H1 (cell line): ENCODE measurements at regions not wholly inside any gene's neighbourhood (a gene's known extent, or its start where the extent isn't known, plus 50 kb on each side); places are given as distances from the start of the nearest gene placed in this dataset.

Source experiments
- CTCF ChIA-PET: fragments of 300-600 bp; sonication (Branson Sonifier 250); formaldehyde crosslinking; loops from one replicate; lab custom pipeline; 2021; ENCODE audit not compliant: partially characterized antibody; lab: Charles Lee
- POLR2A ChIA-PET: fragments of 300-600 bp; sonication (Branson Sonifier 250); formaldehyde crosslinking; loops from one replicate; lab custom pipeline; 2021; ENCODE audit warnings: inconsistent platforms; ENCODE audit not compliant: partially characterized antibody; lab: Charles Lee
- DNase-seq, 2 experiments: peaks; one replicate each; pipeline versions ENCODE4 v3.0.0 to v3.0.0-alpha.2; 2010 to 2022; ENCODE audit warnings: low spot score in 2 of 2, low read depth in 1 of 2, mixed read lengths in 1 of 2
- FAIRE-seq: peaks from 2 replicates; lab custom pipeline; 2011; peaks lifted over from hg19 to GRCh38; lab: Jason Lieb, UNC
- H2AFZ ChIP-seq: 2 replicates; pipeline ENCODE4 v1.8.1; 2012; ENCODE audit warnings: low read length, inconsistent platforms
- H2AK5ac ChIP-seq: 2 replicates; pipeline ENCODE4 v1.6.1; 2013; ENCODE audit warnings: low read depth, low read length
- H2BK120ac ChIP-seq: replicated peaks from 2 replicates; pipeline ENCODE3; 2013; ENCODE audit warnings: low read depth, low read length, inconsistent platforms
- H2BK12ac ChIP-seq: 2 replicates; pipeline ENCODE4 v1.6.1; 2013; ENCODE audit warnings: low read depth, low read length
- H2BK15ac ChIP-seq: 2 replicates; pipeline ENCODE4 v1.6.1; 2013; ENCODE audit warnings: low read length
- H2BK20ac ChIP-seq: 2 replicates; pipeline ENCODE4 v1.6.1; 2013; ENCODE audit warnings: low read length
- H2BK5ac ChIP-seq: 2 replicates; pipeline ENCODE4 v1.6.1; 2013; ENCODE audit warnings: low read depth, low read length
- H3K14ac ChIP-seq: 2 replicates; pipeline ENCODE4 v1.6.1; 2013; ENCODE audit warnings: inconsistent platforms; ENCODE audit not compliant: insufficient read length
- H3K18ac ChIP-seq: 2 replicates; pipeline ENCODE4 v1.6.1; 2013; ENCODE audit warnings: low read length; ENCODE audit errors: extremely low read depth
- H3K23ac ChIP-seq: 2 replicates; pipeline ENCODE4 v1.6.1; 2013; ENCODE audit warnings: inconsistent platforms; ENCODE audit not compliant: insufficient read length
- H3K23me2 ChIP-seq: 2 replicates; pipeline ENCODE4 v1.6.1; 2013; ENCODE audit warnings: low read depth, low read length
- H3K27ac ChIP-seq: 2 replicates; pipeline ENCODE4 v1.6.1; 2011; ENCODE audit warnings: low read depth, low read length, inconsistent platforms
- H3K27me3 ChIP-seq, 4 experiments: replicated peaks in 1 of 4; 1 replicate in 1 of 4; 2 replicates in 3 of 4; pipeline versions ENCODE4 v1.6.1 to v1.8.1; 2011 to 2013; ENCODE audit warnings: low read length in 3 of 4, mild to moderate bottlenecking in 3 of 4, inconsistent platforms in 2 of 4, mixed read lengths in 2 of 4, moderate library complexity in 1 of 4; ENCODE audit not compliant: control insufficient read depth in 3 of 4, insufficient read depth in 3 of 4; ENCODE audit errors: extremely low read depth in 1 of 4
- H3K36me3 ChIP-seq, 4 experiments: 2 replicates each; pipeline versions ENCODE4 v1.6.1 to v1.8.1; 2011 to 2013; ENCODE audit warnings: mild to moderate bottlenecking in 4 of 4, low read length in 3 of 4, moderate library complexity in 2 of 4, control low read depth in 1 of 4, inconsistent platforms in 1 of 4; ENCODE audit not compliant: insufficient read depth in 4 of 4, control insufficient read depth in 2 of 4
- H3K4ac ChIP-seq: replicated peaks from 2 replicates; pipeline ENCODE3; 2013; ENCODE audit warnings: low read length, low read depth, mixed read lengths, inconsistent platforms; ENCODE audit not compliant: insufficient read length
- H3K4me1 ChIP-seq, 4 experiments: replicated peaks in 1 of 4; 1 replicate in 1 of 4; 2 replicates in 3 of 4; pipeline versions ENCODE4 v1.6.1 to v1.8.1; 2011 to 2013; ENCODE audit warnings: low read length in 3 of 4, inconsistent platforms in 2 of 4, mixed read lengths in 1 of 4; ENCODE audit not compliant: insufficient read depth in 4 of 4, control insufficient read depth in 3 of 4
- H3K4me2 ChIP-seq, 2 experiments: 2 replicates each; pipeline versions ENCODE4 v1.6.1 to v1.8.1; 2011 to 2013; ENCODE audit warnings: low read depth in 2 of 2, low read length in 2 of 2, control low read depth in 1 of 2, inconsistent platforms in 1 of 2, mild to moderate bottlenecking in 1 of 2; ENCODE audit not compliant: insufficient read depth in 1 of 2
- H3K4me3 ChIP-seq, 4 experiments: fragments of 200-600, 300-600 bp in 1 of 4; sonication (generic), shearing (Covaris generic), sonication (Bioruptor Twin) in 1 of 4; 2 replicates each; pipeline versions ENCODE4 v1.5.1 to v1.8.1; 2011 to 2016; ENCODE audit warnings: low read length in 4 of 4, low read depth in 3 of 4, control low read depth in 2 of 4, inconsistent platforms in 2 of 4, mild to moderate bottlenecking in 2 of 4, mixed read lengths in 1 of 4, moderate library complexity in 1 of 4; ENCODE audit not compliant: insufficient read depth in 2 of 4; ENCODE audit errors: extremely low read depth in 1 of 4
- H3K56ac ChIP-seq: replicated peaks from 2 replicates; pipeline ENCODE3; 2013; ENCODE audit warnings: low read depth, mild to moderate bottlenecking, mixed read lengths, low read length, inconsistent platforms; ENCODE audit not compliant: insufficient read length
- H3K79me1 ChIP-seq: 2 replicates; pipeline ENCODE4 v1.6.1; 2013; ENCODE audit warnings: low read depth, low read length, control low read depth
- H3K79me2 ChIP-seq, 2 experiments: 2 replicates each; pipeline versions ENCODE4 v1.6.1 to v1.8.1; 2012 to 2013; ENCODE audit warnings: low read length in 2 of 2, mild to moderate bottlenecking in 2 of 2, inconsistent platforms in 1 of 2; ENCODE audit not compliant: insufficient read depth in 2 of 2, control insufficient read depth in 1 of 2
- H3K9ac ChIP-seq, 4 experiments: replicated peaks in 1 of 4; 1 replicate in 1 of 4; 2 replicates in 3 of 4; pipeline versions ENCODE4 v1.6.1 to v1.8.1; 2011 to 2013; ENCODE audit warnings: low read depth in 3 of 4, low read length in 3 of 4, control low read depth in 2 of 4, mild to moderate bottlenecking in 2 of 4, moderate library complexity in 2 of 4, inconsistent platforms in 1 of 4; ENCODE audit errors: extremely low read depth in 1 of 4
- H3K9me3 ChIP-seq, 2 experiments: 2 replicates each; pipeline versions ENCODE4 v1.6.1 to v1.8.1; 2012 to 2013; ENCODE audit warnings: mild to moderate bottlenecking in 2 of 2, moderate library complexity in 2 of 2, control low read depth in 1 of 2, inconsistent platforms in 1 of 2, low read depth in 1 of 2, low read length in 1 of 2, mixed read lengths in 1 of 2; ENCODE audit not compliant: insufficient read depth in 2 of 2
- H4K20me1 ChIP-seq, 2 experiments: replicated peaks in 1 of 2; 2 replicates each; pipeline versions ENCODE3 to v1.8.1; 2011 to 2013; ENCODE audit warnings: inconsistent platforms in 2 of 2, low read length in 2 of 2, mild to moderate bottlenecking in 1 of 2; ENCODE audit not compliant: insufficient read depth in 2 of 2, control insufficient read depth in 1 of 2
- H4K5ac ChIP-seq: 2 replicates; pipeline ENCODE4 v1.6.1; 2013; ENCODE audit warnings: low read length, low read depth, mixed read lengths, inconsistent platforms; ENCODE audit not compliant: insufficient read length
- H4K8ac ChIP-seq: 2 replicates; pipeline ENCODE4 v1.8.0; 2013; ENCODE audit warnings: mild to moderate bottlenecking, moderate library complexity, low read length, inconsistent platforms; ENCODE audit not compliant: insufficient read depth; ENCODE audit errors: extremely low read depth
- H4K91ac ChIP-seq: replicated peaks from 2 replicates; pipeline ENCODE3; 2013; ENCODE audit warnings: low read length, mixed read lengths, inconsistent platforms; ENCODE audit not compliant: insufficient read length
- ATF2 ChIP-seq: IDR thresholded peaks from 2 replicates; pipeline ENCODE4 v1.6.1; 2012; ENCODE audit warnings: low read length, inconsistent platforms
- CBX8 ChIP-seq: fragments of 300-800, 300-1000 bp; sonication (generic); IDR thresholded peaks from 2 replicates; pipeline ENCODE4 v1.7.1; 2016; ENCODE audit warnings: low read depth, low read length, borderline replicate concordance
- CEBPB ChIP-seq: IDR thresholded peaks from 2 replicates; pipeline ENCODE4 v1.6.1; 2012; ENCODE audit warnings: low read depth, low read length
- EZH2 ChIP-seq: fragments of 200-600 bp; sonication (generic); IDR thresholded peaks from 2 replicates; pipeline ENCODE4 v1.7.1; 2012; ENCODE audit warnings: low read depth, mild to moderate bottlenecking, moderate library complexity, low read length, inconsistent platforms; ENCODE audit not compliant: severe bottlenecking
- HDAC6 ChIP-seq: IDR thresholded peaks from one replicate; pipeline ENCODE4 v1.7.1; 2012; ENCODE audit warnings: low read depth, mild to moderate bottlenecking, inconsistent platforms, low read length, moderate library complexity
- KDM1A ChIP-seq: fragments of 200-600, 300-600 bp; sonication (generic); IDR thresholded peaks from 2 replicates; pipeline ENCODE4 v1.7.1; 2016; ENCODE audit warnings: mild to moderate bottlenecking, low read length, borderline replicate concordance
- NANOG ChIP-seq: IDR thresholded peaks from 2 replicates; pipeline ENCODE4 v1.6.1; 2011; ENCODE audit warnings: low read length, low read depth, mild to moderate bottlenecking, inconsistent platforms; ENCODE audit not compliant: insufficient read depth, poor library complexity, severe bottlenecking
- RAD21 ChIP-seq, 2 experiments: IDR thresholded peaks in 1 of 2; conservative IDR thresholded peaks in 1 of 2; 2 replicates each; pipeline ENCODE4 v1.6.1; 2011; ENCODE audit warnings: low read depth in 2 of 2, low read length in 2 of 2, improper control_type of control experiment in 1 of 2, inconsistent platforms in 1 of 2, mild to moderate bottlenecking in 1 of 2, moderate library complexity in 1 of 2
- YY1 ChIP-seq: IDR thresholded peaks from 2 replicates; pipeline ENCODE4 v1.6.1; 2011; ENCODE audit warnings: low read depth, mild to moderate bottlenecking, low read length
- WGBS, 2 experiments: shearing (Covaris generic) in 1 of 2; methylation state at CpG; one replicate each; pipeline versions ENCODE4 v1.1.6 to v1.1.7; 2013 to 2015; ENCODE audit warnings: low lambda C conversion rate in 2 of 2, mixed read lengths in 2 of 2, inconsistent platforms in 1 of 2, low coverage in 1 of 2, missing lambda C conversion rate in 1 of 2; ENCODE audit not compliant: insufficient replicate concordance in 2 of 2, insufficient coverage in 1 of 2, insufficient read length in 1 of 2; ENCODE audit errors: extremely low coverage in 1 of 2, missing lambda C conversion rate in 1 of 2; 5-methylcytosine and 5-hydroxymethylcytosine counted together

- Histone ChIP-seq H3K79me2 (no peaks in the 10 kb centered on the region), H3K36me3 (no peaks in the 10 kb centered on the region), H2AFZ (no peak overlapping the region), H4K20me1 (no peaks in the 10 kb centered on the region), H4K5ac (no peak overlapping the region), H3K23ac (no peak overlapping the region), H3K4me3 (no peak overlapping the region), H2BK20ac (no peak overlapping the region), H3K79me1 (no peaks in the 10 kb centered on the region), H3K27me3 (no peaks in the 10 kb centered on the region), H3K56ac (no peak overlapping the region), H3K4me2 (no peak overlapping the region), H2BK5ac (no peak overlapping the region), H3K18ac (no peak overlapping the region), H3K23me2 (no peaks in the 10 kb centered on the region), H3K14ac (no peak overlapping the region), H3K4me1 (peaks cover 0 to 2% (median 0%) of the 10 kb centered on the region in 4 experiments; a peak in 1 of 7 replicates), H2BK15ac (no peak overlapping the region), H3K9me3 (0 out of 4 replicates have a peak, but pooled peaks cover 0 to 5% of the 10 kb centered on the region in 2 experiments), H4K91ac (no peak overlapping the region), H2BK12ac (no peak overlapping the region), H4K8ac (no peak overlapping the region), H2AK5ac (no peak overlapping the region), H3K4ac (no peak overlapping the region), H3K9ac (no peak overlapping the region), H2BK120ac (no peak overlapping the region), H3K27ac (no peak overlapping the region)
- 84 to 100% methylated on average over 1 to 8 of the region's 8 CpGs for WGBS, 2 experiments
- CTCF ChIA-PET: interaction anchor here (0.6 to 2.5 kb wide), 23 partner anchors 10 to 669 kb away, joined by 3 to 29 read pairs (median 4); no protein-coding TSS in a partner anchor
- TF ChIP-seq KDM1A: no peak
- TF ChIP-seq ATF2: no peak
- no peak for TF ChIP-seq HDAC6
- TF ChIP-seq CEBPB: no peak
- TF ChIP-seq CBX8: no peak
- TF ChIP-seq YY1: no peak
- TF ChIP-seq RAD21 (IDR thresholded peaks at IDR 0.05 in 1 of 2, conservative IDR thresholded peaks at IDR 0.05 in 1 of 2; ENCODE audit: low read depth in 2 of 2, low read length in 2 of 2): no peak
- TF ChIP-seq NANOG: no peak
- TF ChIP-seq EZH2: no peak
- DNase-seq: no peak
- POLR2A ChIA-PET: no interaction called here
- no peak for FAIRE-seq
Observed at GRCh38 chr7:106792233-106792926, 72.7 kb upstream of the PIK3CG start.
